ENCODE measurements at regions not wholly inside any gene's neighbourhood (a gene's known extent, or its start where the extent isn't known, plus 50 kb on each side); places are given as distances from the start of the nearest gene placed in this dataset.

DNA sequence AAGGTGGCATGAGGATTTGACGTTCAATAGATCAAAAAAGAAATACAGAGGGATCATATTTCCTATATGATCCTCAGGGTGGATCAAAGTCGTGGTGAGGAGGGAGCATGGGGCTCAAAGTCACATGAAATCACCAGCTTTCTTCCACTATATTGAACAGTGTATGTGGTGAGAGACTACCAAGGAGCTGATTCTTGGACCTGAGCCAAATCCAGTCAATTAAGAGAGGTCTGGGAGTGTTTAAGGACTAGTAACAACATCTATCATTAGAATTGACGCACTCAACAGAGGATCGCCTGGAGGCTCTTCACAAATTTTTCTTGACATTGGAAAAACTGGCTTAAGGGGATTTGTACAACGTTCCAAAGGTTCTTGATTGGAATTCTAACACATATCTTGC, 267.7 kb upstream of the PROX1 start:
- DNase-seq (ENCODE audit: low spot score) = no peak
- TF ChIP-seq, protein P1, sequence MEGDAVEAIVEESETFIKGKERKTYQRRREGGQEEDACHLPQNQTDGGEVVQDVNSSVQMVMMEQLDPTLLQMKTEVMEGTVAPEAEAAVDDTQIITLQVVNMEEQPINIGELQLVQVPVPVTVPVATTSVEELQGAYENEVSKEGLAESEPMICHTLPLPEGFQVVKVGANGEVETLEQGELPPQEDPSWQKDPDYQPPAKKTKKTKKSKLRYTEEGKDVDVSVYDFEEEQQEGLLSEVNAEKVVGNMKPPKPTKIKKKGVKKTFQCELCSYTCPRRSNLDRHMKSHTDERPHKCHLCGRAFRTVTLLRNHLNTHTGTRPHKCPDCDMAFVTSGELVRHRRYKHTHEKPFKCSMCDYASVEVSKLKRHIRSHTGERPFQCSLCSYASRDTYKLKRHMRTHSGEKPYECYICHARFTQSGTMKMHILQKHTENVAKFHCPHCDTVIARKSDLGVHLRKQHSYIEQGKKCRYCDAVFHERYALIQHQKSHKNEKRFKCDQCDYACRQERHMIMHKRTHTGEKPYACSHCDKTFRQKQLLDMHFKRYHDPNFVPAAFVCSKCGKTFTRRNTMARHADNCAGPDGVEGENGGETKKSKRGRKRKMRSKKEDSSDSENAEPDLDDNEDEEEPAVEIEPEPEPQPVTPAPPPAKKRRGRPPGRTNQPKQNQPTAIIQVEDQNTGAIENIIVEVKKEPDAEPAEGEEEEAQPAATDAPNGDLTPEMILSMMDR (IDR thresholded peaks at IDR 0.05; ENCODE audit: extremely low read depth, insufficient read depth, missing control alignments) = no peak
- in situ Hi-C loops (cut with MboI; ENCODE audit: low pct_unique_long_range_greater_than_20kb, low sequenced_read_pairs, unreplicated experiment) = no loop called here

- no peak for DNase-seq (ENCODE audit: low spot score)
- in situ Hi-C loops (cut with MboI; ENCODE audit: low pct_unique_long_range_greater_than_20kb, low sequenced_read_pairs, unreplicated experiment) = no loop called here
- TF ChIP-seq, protein P1 (IDR thresholded peaks at IDR 0.05; ENCODE audit: extremely low read depth, insufficient read depth, missing control alignments) = no peak
Measured at GRCh38 chr1:213723187-213723586, 264.6 kb upstream of the PROX1 start.

DNA sequence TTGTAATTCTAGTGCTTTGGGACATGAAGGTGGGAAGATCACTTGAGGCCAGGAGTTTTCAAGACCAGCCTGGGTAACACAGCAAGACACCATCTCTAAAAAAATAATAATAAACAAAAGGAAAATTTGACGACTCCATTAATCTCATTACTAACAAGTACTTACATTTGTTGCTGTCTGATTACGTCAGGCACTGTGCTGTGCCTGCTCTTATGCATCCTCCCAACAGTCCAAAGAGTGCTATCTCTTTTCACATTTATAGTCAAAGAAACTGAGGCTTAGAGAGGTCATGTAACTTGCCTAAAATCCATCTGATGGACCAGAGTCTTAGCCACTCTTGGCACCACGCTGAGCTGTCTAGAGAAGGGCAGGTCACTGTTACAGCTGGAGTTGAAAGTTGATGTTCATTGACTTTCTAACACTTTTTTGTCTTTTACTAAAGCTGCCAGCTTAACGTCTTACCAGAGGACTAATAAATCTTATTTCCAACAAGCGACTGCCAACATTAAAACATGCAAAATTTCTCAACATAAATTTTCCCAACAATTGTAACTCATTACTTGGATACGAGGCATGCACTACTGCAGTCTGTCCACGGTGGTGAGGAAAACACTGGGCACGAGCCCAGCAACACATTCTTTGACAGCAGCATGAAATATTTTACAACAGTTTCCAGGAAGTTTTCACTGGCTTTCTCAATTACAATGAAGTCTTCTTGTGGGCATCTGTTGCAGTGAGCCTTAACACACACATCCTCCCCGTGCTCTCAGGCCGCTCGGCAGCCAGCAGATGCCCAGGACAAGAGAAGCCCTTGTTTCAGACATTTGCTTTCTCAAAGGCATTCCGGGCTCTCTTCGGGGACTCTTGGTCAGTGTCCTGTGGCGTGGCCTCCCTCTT, 262.9 kb upstream of the PROX1 start:
- TF ChIP-seq, protein P1 (IDR thresholded peaks at IDR 0.05; ENCODE audit: extremely low read depth, insufficient read depth, missing control alignments) = no peak
- in situ Hi-C loops (cut with MboI; ENCODE audit: low pct_unique_long_range_greater_than_20kb, low sequenced_read_pairs, unreplicated experiment) = no loop called here
- no peak for DNase-seq (ENCODE audit: low spot score)

DNA sequence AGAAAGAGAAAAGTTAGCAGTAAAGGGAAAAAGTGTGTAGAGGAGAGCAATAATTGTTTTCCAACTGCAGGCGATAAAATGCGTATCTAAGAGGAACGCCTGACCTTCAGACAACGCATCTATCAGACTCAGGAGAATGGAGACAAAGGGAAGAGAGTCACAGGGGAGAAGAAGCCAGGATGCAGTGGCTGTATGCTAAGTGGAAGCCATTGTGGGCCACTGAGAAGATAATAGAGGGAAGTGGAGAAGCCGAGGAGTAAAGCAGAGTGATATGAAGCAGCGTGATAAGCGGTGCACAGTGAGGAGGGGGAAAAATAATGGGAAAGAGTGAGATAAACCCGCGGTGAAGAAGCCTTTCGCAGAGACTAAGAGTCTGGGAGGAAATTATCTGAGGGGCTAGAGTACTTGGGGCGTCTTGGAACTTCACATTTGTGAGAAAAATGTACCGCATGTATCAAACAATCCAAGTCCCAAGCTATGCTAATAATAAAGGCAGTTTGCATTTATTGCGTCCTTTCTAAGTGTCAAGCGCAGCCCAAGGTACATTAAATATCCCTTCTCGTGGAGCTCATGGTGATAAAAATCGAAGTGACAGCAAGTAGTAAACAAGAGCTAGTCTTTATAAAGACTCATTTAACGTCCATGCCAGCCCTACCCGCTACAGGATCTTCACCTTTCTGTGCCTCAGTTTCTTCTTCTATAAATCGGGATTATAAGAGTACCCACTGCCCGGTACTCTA, 259.8 kb upstream of the PROX1 start:
- DNase-seq (ENCODE audit: low spot score) = no peak
- TF ChIP-seq, protein P1 (IDR thresholded peaks at IDR 0.05; ENCODE audit: extremely low read depth, insufficient read depth, missing control alignments) = no peak
- in situ Hi-C loops (cut with MboI; ENCODE audit: low pct_unique_long_range_greater_than_20kb, low sequenced_read_pairs, unreplicated experiment) = no loop called here

DNA sequence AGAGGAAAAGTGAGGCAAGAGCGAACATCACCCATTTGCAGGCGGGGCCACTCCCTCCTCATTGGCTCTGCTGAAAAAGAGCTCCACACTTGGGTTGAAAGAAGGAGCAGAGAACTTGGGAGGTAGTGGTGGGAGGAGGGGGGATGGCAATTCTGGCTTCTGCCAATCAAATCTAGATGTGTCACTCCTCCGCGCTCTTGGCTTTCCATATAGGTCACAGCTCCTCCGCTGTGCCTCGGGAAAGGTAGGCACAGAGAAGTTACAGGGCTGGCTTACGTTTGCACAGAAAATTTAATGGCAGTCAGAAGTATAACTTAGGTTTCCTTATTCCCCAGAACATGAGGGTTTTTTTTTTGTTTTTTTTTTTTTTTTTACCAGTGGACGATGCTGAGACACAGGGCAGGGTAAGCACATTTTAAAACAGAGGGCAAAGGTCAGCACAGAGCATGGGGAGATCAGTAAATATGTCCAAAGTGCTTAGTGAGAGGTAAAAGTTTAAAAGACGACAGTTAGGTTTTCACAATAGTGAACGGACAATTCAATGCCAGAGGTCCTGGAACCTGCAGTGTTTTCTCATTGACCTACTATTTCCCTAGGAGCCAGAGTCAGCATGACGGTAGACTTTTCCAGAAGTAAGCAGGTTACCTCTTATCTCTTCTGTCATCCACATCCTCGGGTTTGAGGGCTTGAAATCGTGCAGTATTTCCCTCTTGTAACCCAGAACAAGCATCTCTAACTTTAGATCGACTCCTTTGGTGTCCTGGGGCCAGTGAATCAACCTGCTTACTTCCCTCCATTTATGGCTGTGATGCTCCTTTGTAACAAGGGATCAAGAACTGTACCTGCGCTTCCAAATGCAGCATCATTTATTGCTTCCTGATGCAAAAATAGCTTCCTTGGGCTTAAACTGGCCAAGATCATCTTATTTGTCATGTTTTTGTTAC, 258.9 kb upstream of the PROX1 start:
- TF ChIP-seq, protein P1 (IDR thresholded peaks at IDR 0.05; ENCODE audit: extremely low read depth, insufficient read depth, missing control alignments) = no peak
- in situ Hi-C loops (cut with MboI; ENCODE audit: low pct_unique_long_range_greater_than_20kb, low sequenced_read_pairs, unreplicated experiment) = no loop called here

DNA sequence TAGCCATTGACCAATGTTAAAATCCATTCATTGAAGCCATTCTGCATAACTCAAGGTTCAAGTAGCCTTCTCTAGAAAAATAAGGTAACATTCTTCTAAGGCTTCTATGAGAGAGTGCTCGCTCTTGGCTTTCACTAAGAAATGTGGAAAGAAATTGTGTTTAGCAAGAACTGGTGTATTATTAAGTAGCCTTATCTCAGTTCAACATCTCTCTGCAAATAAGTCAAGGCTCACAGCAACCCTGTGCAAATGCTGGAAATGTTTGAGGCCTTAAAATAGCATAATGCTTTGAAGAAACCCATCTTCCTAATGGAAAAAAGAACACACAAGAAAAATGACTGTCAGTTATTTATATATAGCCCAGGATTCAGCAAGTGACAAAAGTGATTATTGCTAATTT, 254.1 kb upstream of the PROX1 start:
- DNase-seq (ENCODE audit: low spot score) = no peak
- TF ChIP-seq, protein P1 (IDR thresholded peaks at IDR 0.05; ENCODE audit: extremely low read depth, insufficient read depth, missing control alignments) = no peak
- in situ Hi-C loops (cut with MboI; ENCODE audit: low pct_unique_long_range_greater_than_20kb, low sequenced_read_pairs, unreplicated experiment) = no loop called here

More for the DNA sequence above, 258.9 kb upstream of the PROX1 start:
- no peak for DNase-seq (ENCODE audit: low spot score)
